ENCODE measurements at regions not wholly inside any gene's neighbourhood (a gene's known extent, or its start where the extent isn't known, plus 50 kb on each side); places are given as distances from the start of the nearest gene placed in this dataset.

- no peak for DNase-seq (ENCODE audit: low spot score)
- Histone ChIP-seq H3K9ac (ENCODE audit: low read depth in 1 of 2, low read length in 2 of 2) (no peak overlapping the region), H3K27ac (ENCODE audit: low read depth in 1 of 2, low read length in 2 of 2) (no peak overlapping the region), H3K9me3 (ENCODE audit: control insufficient read depth in 4 of 4, low read length in 3 of 4) (no peaks in the 10 kb centered on the region), H3K4me1 (ENCODE audit: control insufficient read depth in 4 of 4, insufficient read depth in 4 of 4, low read length in 3 of 4) (no peaks in the 10 kb centered on the region), H3K27me3 (ENCODE audit: control insufficient read depth in 4 of 4, insufficient read depth in 4 of 4, low read length in 3 of 4) (no peaks in the 10 kb centered on the region), H3K4me3 (ENCODE audit: low read depth in 1 of 3, low read length in 3 of 3) (no peak overlapping the region), H3K36me3 (ENCODE audit: control insufficient read depth in 4 of 4, insufficient read depth in 3 of 4, low read depth in 1 of 4, low read length in 3 of 4) (no peaks in the 10 kb centered on the region)
- TF ChIP-seq GABPA (IDR thresholded peaks at IDR 0.05 in 1 of 2, conservative IDR thresholded peaks at IDR 0.05 in 1 of 2) (no peak), FOXA1 (IDR thresholded peaks at IDR 0.05) (no peak), TAF1 (conservative IDR thresholded peaks at IDR 0.05) (no peak), JUND (IDR thresholded peaks at IDR 0.05) (no peak), HNF4A (conservative IDR thresholded peaks at IDR 0.05) (no peak), CTCF (IDR thresholded peaks at IDR 0.05; ENCODE audit: low read depth, low read length, missing input control) (no peak), NR2F2 (IDR thresholded peaks at IDR 0.05) (no peak), RXRA (IDR thresholded peaks at IDR 0.05) (no peak), FOXA2 (IDR thresholded peaks at IDR 0.05) (no peak), YY1 (IDR thresholded peaks at IDR 0.05) (no peak)
- TF ChIP-seq, protein P1, sequence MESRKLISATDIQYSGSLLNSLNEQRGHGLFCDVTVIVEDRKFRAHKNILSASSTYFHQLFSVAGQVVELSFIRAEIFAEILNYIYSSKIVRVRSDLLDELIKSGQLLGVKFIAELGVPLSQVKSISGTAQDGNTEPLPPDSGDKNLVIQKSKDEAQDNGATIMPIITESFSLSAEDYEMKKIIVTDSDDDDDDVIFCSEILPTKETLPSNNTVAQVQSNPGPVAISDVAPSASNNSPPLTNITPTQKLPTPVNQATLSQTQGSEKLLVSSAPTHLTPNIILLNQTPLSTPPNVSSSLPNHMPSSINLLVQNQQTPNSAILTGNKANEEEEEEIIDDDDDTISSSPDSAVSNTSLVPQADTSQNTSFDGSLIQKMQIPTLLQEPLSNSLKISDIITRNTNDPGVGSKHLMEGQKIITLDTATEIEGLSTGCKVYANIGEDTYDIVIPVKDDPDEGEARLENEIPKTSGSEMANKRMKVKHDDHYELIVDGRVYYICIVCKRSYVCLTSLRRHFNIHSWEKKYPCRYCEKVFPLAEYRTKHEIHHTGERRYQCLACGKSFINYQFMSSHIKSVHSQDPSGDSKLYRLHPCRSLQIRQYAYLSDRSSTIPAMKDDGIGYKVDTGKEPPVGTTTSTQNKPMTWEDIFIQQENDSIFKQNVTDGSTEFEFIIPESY (IDR thresholded peaks at IDR 0.05) = no peak
- TF ChIP-seq, protein P2, sequence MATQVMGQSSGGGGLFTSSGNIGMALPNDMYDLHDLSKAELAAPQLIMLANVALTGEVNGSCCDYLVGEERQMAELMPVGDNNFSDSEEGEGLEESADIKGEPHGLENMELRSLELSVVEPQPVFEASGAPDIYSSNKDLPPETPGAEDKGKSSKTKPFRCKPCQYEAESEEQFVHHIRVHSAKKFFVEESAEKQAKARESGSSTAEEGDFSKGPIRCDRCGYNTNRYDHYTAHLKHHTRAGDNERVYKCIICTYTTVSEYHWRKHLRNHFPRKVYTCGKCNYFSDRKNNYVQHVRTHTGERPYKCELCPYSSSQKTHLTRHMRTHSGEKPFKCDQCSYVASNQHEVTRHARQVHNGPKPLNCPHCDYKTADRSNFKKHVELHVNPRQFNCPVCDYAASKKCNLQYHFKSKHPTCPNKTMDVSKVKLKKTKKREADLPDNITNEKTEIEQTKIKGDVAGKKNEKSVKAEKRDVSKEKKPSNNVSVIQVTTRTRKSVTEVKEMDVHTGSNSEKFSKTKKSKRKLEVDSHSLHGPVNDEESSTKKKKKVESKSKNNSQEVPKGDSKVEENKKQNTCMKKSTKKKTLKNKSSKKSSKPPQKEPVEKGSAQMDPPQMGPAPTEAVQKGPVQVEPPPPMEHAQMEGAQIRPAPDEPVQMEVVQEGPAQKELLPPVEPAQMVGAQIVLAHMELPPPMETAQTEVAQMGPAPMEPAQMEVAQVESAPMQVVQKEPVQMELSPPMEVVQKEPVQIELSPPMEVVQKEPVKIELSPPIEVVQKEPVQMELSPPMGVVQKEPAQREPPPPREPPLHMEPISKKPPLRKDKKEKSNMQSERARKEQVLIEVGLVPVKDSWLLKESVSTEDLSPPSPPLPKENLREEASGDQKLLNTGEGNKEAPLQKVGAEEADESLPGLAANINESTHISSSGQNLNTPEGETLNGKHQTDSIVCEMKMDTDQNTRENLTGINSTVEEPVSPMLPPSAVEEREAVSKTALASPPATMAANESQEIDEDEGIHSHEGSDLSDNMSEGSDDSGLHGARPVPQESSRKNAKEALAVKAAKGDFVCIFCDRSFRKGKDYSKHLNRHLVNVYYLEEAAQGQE (IDR thresholded peaks at IDR 0.05) = no peak
- WGBS = 87% methylated on average over 1 of the region's 1 CpG
Measured at GRCh38 chr4:96895826-96896225, 1055.9 kb downstream of the PDHA2 start.

- H3K27me3 ChIP-seq (ENCODE audit: control insufficient read depth in 4 of 4, insufficient read depth in 4 of 4, low read length in 3 of 4) = no peaks in the 10 kb centered on the region
- WGBS = 83% methylated on average over 3 of the region's 3 CpGs
- no peak overlapping the region for H3K4me3 ChIP-seq (ENCODE audit: low read depth in 1 of 3, low read length in 3 of 3)
- DNase-seq (ENCODE audit: low spot score) = no peak
- H3K36me3 ChIP-seq (ENCODE audit: control insufficient read depth in 4 of 4, insufficient read depth in 3 of 4, low read depth in 1 of 4, low read length in 3 of 4) = no peaks in the 10 kb centered on the region
- H3K9me3 ChIP-seq (ENCODE audit: control insufficient read depth in 4 of 4, low read length in 3 of 4) = no peaks in the 10 kb centered on the region
- no peaks in the 10 kb centered on the region for H3K4me1 ChIP-seq (ENCODE audit: control insufficient read depth in 4 of 4, insufficient read depth in 4 of 4, low read length in 3 of 4)
- no peak overlapping the region for H3K9ac ChIP-seq (ENCODE audit: low read depth in 1 of 2, low read length in 2 of 2)
- TF ChIP-seq RXRA (IDR thresholded peaks at IDR 0.05) = no peak
- no peak for TF ChIP-seq NR2F2 (IDR thresholded peaks at IDR 0.05)
- TF ChIP-seq, protein P3, sequence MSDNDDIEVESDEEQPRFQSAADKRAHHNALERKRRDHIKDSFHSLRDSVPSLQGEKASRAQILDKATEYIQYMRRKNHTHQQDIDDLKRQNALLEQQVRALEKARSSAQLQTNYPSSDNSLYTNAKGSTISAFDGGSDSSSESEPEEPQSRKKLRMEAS (IDR thresholded peaks at IDR 0.05) = no peak
- TF ChIP-seq HNF4G (IDR thresholded peaks at IDR 0.05) = no peak
- no peak for TF ChIP-seq GABPA (IDR thresholded peaks at IDR 0.05 in 1 of 2, conservative IDR thresholded peaks at IDR 0.05 in 1 of 2)
- TF ChIP-seq TAF1 (conservative IDR thresholded peaks at IDR 0.05) = no peak
- no peak for TF ChIP-seq FOXA1 (IDR thresholded peaks at IDR 0.05)
- TF ChIP-seq YY1 (IDR thresholded peaks at IDR 0.05) = no peak
- TF ChIP-seq HNF4A (conservative IDR thresholded peaks at IDR 0.05) = no peak
- TF ChIP-seq SP1 (IDR thresholded peaks at IDR 0.05) = no peak
- no peak overlapping the region for H3K27ac ChIP-seq (ENCODE audit: low read depth in 1 of 2, low read length in 2 of 2)
Measured at GRCh38 chr4:96912716-96913115, 1072.8 kb downstream of the PDHA2 start.

Measured in liver (tissue), 8 donors.